BJ (cell line): ENCODE measurements at regions not wholly inside any gene's neighbourhood (a gene's known extent, or its start where the extent isn't known, plus 50 kb on each side); places are given as distances from the start of the nearest gene placed in this dataset.

ENCODE experiments used
- CTCF ChIA-PET: fragments of 350-600 bp; formaldehyde crosslinking; extraction: SDS; loops from one replicate; lab custom pipeline; 2021; ENCODE audit warnings: antibody characterized with exemption, inconsistent platforms; lab: Yijun Ruan, JAX
- POLR2A ChIA-PET: fragments of 300-600 bp; sonication (Branson Sonifier 250); formaldehyde crosslinking; extraction: SDS; loops from one replicate; lab custom pipeline; 2021; ENCODE audit warnings: antibody characterized with exemption; lab: Charles Lee
- DNase-seq: peaks from one replicate; pipeline ENCODE4 v3.0.0-alpha.2; 2011; ENCODE audit warnings: low read depth
- H3K27me3 ChIP-seq: 2 replicates; pipeline ENCODE4 v1.6.0; 2011; ENCODE audit warnings: low read length; ENCODE audit not compliant: control insufficient read depth, insufficient read depth
- H3K36me3 ChIP-seq: 2 replicates; pipeline ENCODE4 v1.5.1; 2011; ENCODE audit warnings: low read length; ENCODE audit not compliant: control insufficient read depth, insufficient read depth
- H3K4me3 ChIP-seq: 2 replicates; pipeline ENCODE4 v1.5.1; 2011; ENCODE audit warnings: low read depth, mild to moderate bottlenecking, control low read depth, low read length
- CTCF ChIP-seq: IDR thresholded peaks from 2 replicates; pipeline ENCODE4 v1.5.1; 2011; ENCODE audit warnings: low read depth, mild to moderate bottlenecking, control low read depth, inconsistent platforms, low read length, moderate library complexity; ENCODE audit not compliant: insufficient read depth

GRCh38 chr18:6653880-6654279, 75.6 kb upstream of the ARHGAP28 start:
- ChIA-PET CTCF (no interaction called here), POLR2A (no interaction called here)
- Histone ChIP-seq H3K4me3 (no peak overlapping the region), H3K36me3 (no peaks in the 10 kb centered on the region), H3K27me3 (no peaks in the 10 kb centered on the region)
- no peak for DNase-seq
- no peak for TF ChIP-seq CTCF

- no peaks in the 10 kb centered on the region for H3K27me3 ChIP-seq
- no peaks in the 10 kb centered on the region for H3K36me3 ChIP-seq
- CTCF ChIA-PET = no interaction called here
- POLR2A ChIA-PET = no interaction called here
- H3K4me3 ChIP-seq = no peak overlapping the region
- no peak for DNase-seq
- no peak for TF ChIP-seq CTCF
Observed at GRCh38 chr18:6659963-6660725, 69.4 kb upstream of the ARHGAP28 start.

- peak; percentile 73 for DNase-seq
- CTCF ChIA-PET = interaction anchor here (1.0 to 1.4 kb wide), 4 partner anchors 16 to 222 kb away, joined by 3 to 6 read pairs (median 4); no protein-coding TSS in a partner anchor
Observed at GRCh38 chr18:6661692-6662415, 67.7 kb upstream of the ARHGAP28 start.

GRCh38 chr18:6666012-6666685, 63.4 kb upstream of the ARHGAP28 start:
- Histone ChIP-seq H3K36me3 (no peaks in the 10 kb centered on the region), H3K27me3 (no peaks in the 10 kb centered on the region), H3K4me3 (no peak overlapping the region)
- no peak for DNase-seq
- ChIA-PET POLR2A (interaction anchor here (0.7 kb wide), 1 partner anchor 71 kb away, joined by 3 read pairs; no protein-coding TSS in a partner anchor), CTCF (interaction anchor here (0.8 to 1.3 kb wide), 3 partner anchors 14 to 145 kb away, joined by 3 read pairs; no protein-coding TSS in a partner anchor)
- TF ChIP-seq CTCF = no peak

More at GRCh38 chr18:6661692-6662415, 67.7 kb upstream of the ARHGAP28 start:
- POLR2A ChIA-PET = no interaction called here
- Histone ChIP-seq H3K4me3 (no peak overlapping the region), H3K27me3 (no peaks in the 10 kb centered on the region), H3K36me3 (no peaks in the 10 kb centered on the region)
- TF ChIP-seq CTCF = no peak

- ChIA-PET POLR2A (no interaction called here), CTCF (no interaction called here)
Observed at GRCh38 chr18:6668836-6669235, 60.7 kb upstream of the ARHGAP28 start.

More at GRCh38 chr18:6668836-6669235, 60.7 kb upstream of the ARHGAP28 start:
- DNase-seq = no peak
- H3K36me3 ChIP-seq = no peaks in the 10 kb centered on the region
- no peak overlapping the region for H3K4me3 ChIP-seq
- no peak for TF ChIP-seq CTCF
- H3K27me3 ChIP-seq = no peaks in the 10 kb centered on the region
